H7 (cell line): ENCODE measurements at regions not wholly inside any gene's neighbourhood (a gene's known extent, or its start where the extent isn't known, plus 50 kb on each side); places are given as distances from the start of the nearest gene placed in this dataset.
A peak's percentile ranks its signal among the peaks of the same experiment; 100 is the strongest.

Source experiments
- DNase-seq: peaks from one replicate; pipeline ENCODE4 v3.0.0; 2012
- H3K27me3 ChIP-seq: 2 replicates; pipeline ENCODE4 v1.6.0; 2011; ENCODE audit warnings: mild to moderate bottlenecking, low read length; ENCODE audit not compliant: control insufficient read depth, insufficient read depth
- H3K36me3 ChIP-seq: replicated peaks from 2 replicates; pipeline ENCODE4 v1.5.1; 2011; ENCODE audit warnings: low read length; ENCODE audit not compliant: control insufficient read depth, insufficient read depth
- H3K4me3 ChIP-seq: 2 replicates; pipeline ENCODE4 v1.5.1; 2011; ENCODE audit warnings: low read depth, mild to moderate bottlenecking, control low read depth, low read length, moderate library complexity; ENCODE audit not compliant: insufficient read depth

- Histone ChIP-seq H3K36me3 (no peaks in the 10 kb centered on the region), H3K4me3 (no peak overlapping the region), H3K27me3 (no peaks in the 10 kb centered on the region)
- DNase-seq = no peak
These were observed 1237.7 kb upstream of the PCDH20 start for GRCh38 chr13:62653371-62653770.

- no peak for DNase-seq
- no peak overlapping the region for H3K4me3 ChIP-seq
- H3K27me3 ChIP-seq = no peaks in the 10 kb centered on the region
- H3K36me3 ChIP-seq = no peaks in the 10 kb centered on the region
These were observed 1228.3 kb upstream of the PCDH20 start for GRCh38 chr13:62643799-62644524.

- no peaks in the 10 kb centered on the region for H3K27me3 ChIP-seq
- H3K36me3 ChIP-seq = no peaks in the 10 kb centered on the region
- no peak for DNase-seq
These were observed 1227.4 kb upstream of the PCDH20 start for GRCh38 chr13:62643007-62643483.

GRCh38 chr13:62635161-62635560 is 1219.5 kb upstream of the PCDH20 start:
- no peaks in the 10 kb centered on the region for H3K36me3 ChIP-seq
- no peak overlapping the region for H3K4me3 ChIP-seq
- DNase-seq = no peak
- no peaks in the 10 kb centered on the region for H3K27me3 ChIP-seq

More at GRCh38 chr13:62643007-62643483, 1227.4 kb upstream of the PCDH20 start:
- H3K4me3 ChIP-seq = no peak overlapping the region

- no peak overlapping the region for H3K4me3 ChIP-seq
- DNase-seq = no peak
- H3K36me3 ChIP-seq = no peaks in the 10 kb centered on the region
- H3K27me3 ChIP-seq = no peaks in the 10 kb centered on the region
These were observed 1217.8 kb upstream of the PCDH20 start for GRCh38 chr13:62633448-62633847.

- no peaks in the 10 kb centered on the region for H3K27me3 ChIP-seq
- DNase-seq = no peak
- no peak overlapping the region for H3K4me3 ChIP-seq
- H3K36me3 ChIP-seq = no peaks in the 10 kb centered on the region
These were observed 1216.0 kb upstream of the PCDH20 start for GRCh38 chr13:62631619-62632018.

GRCh38 chr13:62631124-62631523 is 1215.5 kb upstream of the PCDH20 start:
- no peak for DNase-seq
- Histone ChIP-seq H3K36me3 (no peaks in the 10 kb centered on the region), H3K4me3 (no peak overlapping the region)

GRCh38 chr13:62629618-62630017 is 1214.0 kb upstream of the PCDH20 start:
- no peak for DNase-seq
- no peak overlapping the region for H3K4me3 ChIP-seq
- H3K36me3 ChIP-seq = no peaks in the 10 kb centered on the region

More at GRCh38 chr13:62631124-62631523, 1215.5 kb upstream of the PCDH20 start:
- no peaks in the 10 kb centered on the region for H3K27me3 ChIP-seq

GRCh38 chr13:62627226-62627625 is 1211.6 kb upstream of the PCDH20 start:
- H3K27me3 ChIP-seq = no peaks in the 10 kb centered on the region
- no peak for DNase-seq
- H3K4me3 ChIP-seq = no peak overlapping the region
- H3K36me3 ChIP-seq = no peaks in the 10 kb centered on the region

More at GRCh38 chr13:62629618-62630017, 1214.0 kb upstream of the PCDH20 start:
- H3K27me3 ChIP-seq = no peaks in the 10 kb centered on the region

- DNase-seq = peak; percentile 45
- H3K36me3 ChIP-seq = no peaks in the 10 kb centered on the region
- H3K4me3 ChIP-seq = no peak overlapping the region
- no peaks in the 10 kb centered on the region for H3K27me3 ChIP-seq
These were observed 1211.1 kb upstream of the PCDH20 start for GRCh38 chr13:62626771-62627170.

GRCh38 chr13:62625214-62625881 is 1209.7 kb upstream of the PCDH20 start:
- Histone ChIP-seq H3K36me3 (no peaks in the 10 kb centered on the region), H3K4me3 (no peak overlapping the region), H3K27me3 (no peaks in the 10 kb centered on the region)
- DNase-seq = no peak

GRCh38 chr13:62613819-62614218 is 1198.2 kb upstream of the PCDH20 start:
- no peak overlapping the region for H3K4me3 ChIP-seq
- no peak for DNase-seq
- H3K27me3 ChIP-seq = no peaks in the 10 kb centered on the region
- no peaks in the 10 kb centered on the region for H3K36me3 ChIP-seq

- DNase-seq = no peak
- Histone ChIP-seq H3K4me3 (no peak overlapping the region), H3K36me3 (no peaks in the 10 kb centered on the region), H3K27me3 (no peaks in the 10 kb centered on the region)
These were observed 1195.7 kb upstream of the PCDH20 start for GRCh38 chr13:62611343-62611742.

- DNase-seq = peak; percentile 8
- Histone ChIP-seq H3K4me3 (no peak overlapping the region), H3K36me3 (no peaks in the 10 kb centered on the region), H3K27me3 (no peaks in the 10 kb centered on the region)
These were observed 1183.1 kb upstream of the PCDH20 start for GRCh38 chr13:62598708-62599107.

- Histone ChIP-seq H3K27me3 (no peaks in the 10 kb centered on the region), H3K4me3 (no peak overlapping the region)
These were observed 1180.3 kb upstream of the PCDH20 start for GRCh38 chr13:62595976-62596375.

More at GRCh38 chr13:62595976-62596375, 1180.3 kb upstream of the PCDH20 start:
- DNase-seq = no peak
- H3K36me3 ChIP-seq = no peaks in the 10 kb centered on the region
